H4 (cell line): ENCODE measurements at regions not wholly inside any gene's neighbourhood (a gene's known extent, or its start where the extent isn't known, plus 50 kb on each side); places are given as distances from the start of the nearest gene placed in this dataset.

Source experiments
- DNase-seq: peaks from one replicate; pipeline ENCODE4 v3.0.0-alpha.2; 2015; ENCODE audit warnings: low spot score

DNA sequence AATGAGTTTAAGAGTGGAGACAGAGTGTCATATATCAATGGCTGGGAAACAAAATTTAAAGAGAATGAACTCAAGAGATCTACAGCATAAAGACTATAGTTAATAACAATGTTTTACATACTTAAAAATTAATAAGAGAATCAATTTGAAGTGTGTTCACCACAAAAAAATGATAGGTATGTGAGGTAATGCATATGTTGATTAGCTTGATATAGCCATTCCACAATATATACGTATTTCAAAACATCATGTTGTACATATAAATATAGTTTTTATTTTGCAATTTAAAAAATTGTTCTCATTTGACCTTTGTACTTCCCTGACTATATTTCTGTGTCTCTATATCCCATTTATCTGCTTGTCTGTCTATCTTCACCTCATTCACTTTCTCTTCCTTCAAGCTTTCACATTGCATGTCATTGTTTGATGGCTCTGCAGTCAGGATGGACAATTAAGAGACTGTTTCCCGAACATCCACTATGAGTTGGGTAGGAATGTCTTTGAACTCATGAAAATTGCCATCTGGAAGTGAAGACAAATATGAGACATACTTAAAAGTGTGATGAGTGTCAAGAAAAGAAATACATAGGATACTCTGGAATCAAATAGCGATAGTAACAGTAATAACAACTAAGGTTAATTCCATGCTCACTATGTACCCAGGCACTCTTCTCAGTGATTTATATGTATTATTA is 359.9 kb upstream of the ACTBL2 start:
- no peak for DNase-seq

DNA sequence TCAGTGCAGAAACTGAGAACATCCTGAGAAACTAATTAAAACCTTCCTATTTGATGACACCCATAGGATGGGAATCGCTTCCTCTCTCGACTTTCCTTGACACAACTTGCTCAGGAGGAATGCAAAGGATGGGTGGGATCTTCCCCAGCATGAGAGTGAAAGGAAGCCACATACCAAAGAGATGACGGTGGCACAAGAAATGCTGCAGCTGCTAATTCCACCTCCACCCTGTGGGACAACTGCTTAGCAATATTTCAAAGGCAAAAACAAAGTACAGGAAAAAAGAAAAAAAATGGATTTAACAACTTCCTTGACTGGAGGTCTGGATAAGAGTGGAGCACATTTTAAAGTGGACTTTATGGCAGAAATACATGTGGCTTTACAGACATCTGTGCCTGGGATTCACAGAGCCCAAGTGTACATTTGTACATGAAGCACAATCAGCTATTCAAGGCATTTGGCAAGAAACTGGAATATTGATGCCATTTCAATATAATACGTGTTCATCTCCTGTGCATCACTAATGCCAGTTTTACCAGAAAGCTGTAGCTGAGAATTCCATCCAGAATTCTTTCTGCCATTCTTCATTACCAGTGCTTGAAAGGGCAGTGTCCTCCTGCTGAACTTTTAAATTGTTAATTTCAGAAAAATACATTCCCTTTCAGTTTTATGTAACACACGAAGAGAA is 359.2 kb upstream of the ACTBL2 start:
- peak; percentile 73 for DNase-seq

GRCh38 chr5:57839437-57840079 is 356.9 kb upstream of the ACTBL2 start:
- no peak for DNase-seq

GRCh38 chr5:57839025-57839424 is 356.4 kb upstream of the ACTBL2 start:
- no peak for DNase-seq

DNA sequence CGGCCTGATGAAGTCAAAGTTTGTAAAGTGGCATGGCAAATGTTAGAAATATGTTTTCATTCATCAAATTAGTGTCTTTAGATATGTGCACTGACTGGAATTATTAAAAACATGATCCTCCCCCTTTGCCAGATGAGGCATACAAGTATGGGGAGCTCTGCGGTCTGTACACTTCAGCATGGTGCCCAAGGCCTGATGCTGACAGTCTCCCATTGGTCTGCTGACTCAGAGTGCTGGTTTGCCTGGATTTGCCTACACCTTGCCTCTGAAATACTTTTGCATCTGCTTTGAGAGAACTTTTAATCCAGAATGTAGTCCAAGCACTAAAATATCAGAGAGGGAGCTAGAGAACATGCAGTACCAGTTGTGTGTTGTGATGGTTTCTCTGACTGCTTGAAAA is 354.3 kb upstream of the ACTBL2 start:
- no peak for DNase-seq

DNA sequence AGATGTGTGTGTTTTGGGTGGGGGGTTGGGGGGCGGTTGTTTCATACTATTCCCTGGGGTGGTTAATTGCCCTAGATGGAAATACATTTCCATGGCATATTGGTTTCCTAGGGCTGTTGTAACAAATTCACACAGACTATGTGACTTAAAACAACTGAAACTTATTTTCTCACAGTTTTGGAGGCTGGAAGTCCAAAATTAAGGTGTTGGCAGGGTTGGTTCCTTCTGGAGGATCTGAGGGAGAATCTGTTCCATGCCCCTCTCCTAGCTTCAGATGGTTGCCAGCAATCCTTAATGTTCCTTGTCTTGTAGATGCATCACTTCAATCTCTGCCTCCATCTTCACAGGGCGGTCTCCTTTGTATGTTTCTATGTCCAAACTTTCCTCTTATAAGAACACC is 353.7 kb upstream of the ACTBL2 start:
- DNase-seq: no peak

- no peak for DNase-seq
Observed at GRCh38 chr5:57834829-57835608, 352.4 kb upstream of the ACTBL2 start.

DNA sequence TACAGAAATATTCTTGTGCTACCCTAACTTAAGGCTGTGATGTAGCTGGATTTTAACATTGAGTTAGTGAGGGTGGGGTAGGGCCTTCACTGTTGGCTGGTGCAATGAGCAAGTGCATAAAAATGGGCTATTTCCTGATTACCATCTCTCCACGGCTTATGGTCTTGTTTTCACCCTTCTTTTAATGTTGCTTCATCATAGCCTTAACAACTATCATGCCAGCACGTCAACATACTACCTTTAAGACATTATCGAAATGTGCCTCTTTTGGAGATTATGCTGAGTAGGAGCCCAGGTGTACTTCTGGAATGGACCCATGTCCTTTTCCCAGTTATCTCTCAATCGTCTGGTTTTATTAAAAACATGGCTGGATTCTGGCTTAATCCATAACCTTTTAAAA is 350.9 kb upstream of the ACTBL2 start:
- DNase-seq: no peak

GRCh38 chr5:57832875-57833274 is 350.3 kb upstream of the ACTBL2 start:
- DNase-seq: peak; percentile 42

GRCh38 chr5:57831932-57832331 is 349.3 kb upstream of the ACTBL2 start:
- no peak for DNase-seq

GRCh38 chr5:57831090-57831489 is 348.5 kb upstream of the ACTBL2 start:
- DNase-seq: no peak

- DNase-seq: no peak
Observed at GRCh38 chr5:57828221-57828620, 345.6 kb upstream of the ACTBL2 start.

GRCh38 chr5:57825031-57825686 is 342.5 kb upstream of the ACTBL2 start:
- DNase-seq: peak; percentile 91

DNA sequence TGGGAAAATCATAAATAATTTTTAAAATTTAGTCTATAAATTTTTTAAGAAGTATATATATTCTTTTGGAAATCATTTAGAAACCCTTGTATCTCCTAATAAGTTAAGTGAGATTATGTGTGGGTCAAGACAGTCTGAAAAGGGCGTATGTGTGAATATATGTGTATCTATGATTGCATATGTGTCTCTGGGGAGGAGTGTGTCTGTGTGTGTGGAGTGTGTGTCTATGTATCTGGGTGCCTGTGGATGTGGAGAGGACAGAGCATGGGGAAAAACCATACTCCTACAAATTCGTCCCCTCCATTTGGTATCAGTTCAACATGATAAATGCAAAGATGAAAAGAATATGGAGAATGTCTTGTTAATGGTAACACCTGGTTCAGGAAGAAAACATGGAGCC is 342.0 kb upstream of the ACTBL2 start:
- no peak for DNase-seq

- no peak for DNase-seq
Observed at GRCh38 chr5:57824047-57824446, 341.4 kb upstream of the ACTBL2 start.

GRCh38 chr5:57822651-57823050 is 340.0 kb upstream of the ACTBL2 start:
- DNase-seq: no peak

DNA sequence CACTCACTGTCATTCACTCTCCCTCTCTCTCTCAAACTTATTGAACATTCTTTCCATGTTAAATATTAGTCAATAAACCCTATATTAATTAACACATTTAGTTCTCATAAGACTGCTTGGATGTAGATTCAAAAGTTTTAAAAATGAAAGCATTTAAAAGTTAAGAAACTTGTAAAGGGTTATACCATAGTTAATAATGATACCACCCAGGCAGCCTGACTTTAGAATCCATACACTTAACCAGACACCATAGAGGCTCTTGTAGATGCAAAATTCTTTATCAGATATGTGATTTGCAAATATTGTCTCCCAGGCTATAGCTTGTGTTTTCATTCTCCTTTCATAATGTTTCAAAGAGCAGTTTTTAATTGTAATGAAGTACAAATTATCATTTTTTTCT is 335.8 kb upstream of the ACTBL2 start:
- DNase-seq: no peak

DNA sequence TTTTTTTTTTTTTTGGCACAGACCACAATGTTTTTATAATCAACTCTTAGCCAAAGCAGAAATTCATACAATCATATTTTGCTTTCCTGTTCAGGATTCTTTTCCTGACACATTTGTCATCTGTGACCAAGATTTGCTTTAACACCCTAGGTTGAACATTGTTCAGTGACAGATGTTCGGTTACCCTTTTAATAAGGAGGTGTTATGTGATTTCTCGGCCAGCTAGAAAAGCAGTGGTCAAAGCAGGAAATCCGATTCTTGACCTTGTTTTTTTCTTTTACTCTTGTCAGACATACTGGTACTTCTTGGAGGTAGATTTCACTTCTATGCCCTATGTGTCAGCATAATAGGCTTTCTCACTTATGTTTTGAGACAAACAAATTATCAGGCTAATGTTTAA is 335.3 kb upstream of the ACTBL2 start:
- no peak for DNase-seq

- DNase-seq: no peak
Observed at GRCh38 chr5:57817001-57817453, 334.4 kb upstream of the ACTBL2 start.

GRCh38 chr5:57816108-57816507 is 333.5 kb upstream of the ACTBL2 start:
- peak; percentile 69 for DNase-seq

DNA sequence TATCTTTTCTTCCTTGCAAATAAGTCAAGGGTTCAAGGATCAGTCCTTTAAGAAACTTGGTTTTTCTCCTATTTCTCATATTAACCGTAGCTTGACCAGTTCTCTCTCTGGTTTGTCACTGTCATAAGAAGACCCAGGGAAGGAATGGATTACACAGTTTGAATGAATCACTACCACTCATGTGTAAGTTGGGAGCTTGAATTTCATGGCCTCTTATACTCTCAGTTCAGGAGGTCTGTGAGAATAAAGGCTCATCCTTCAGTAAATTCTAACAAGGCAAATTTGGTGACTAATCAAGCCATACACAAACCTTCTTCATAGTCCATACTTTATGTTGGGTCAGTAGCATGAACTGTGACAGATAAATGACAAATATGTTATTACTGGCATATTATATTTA is 323.1 kb upstream of the ACTBL2 start:
- DNase-seq: no peak

GRCh38 chr5:57805170-57805569 is 322.6 kb upstream of the ACTBL2 start:
- DNase-seq: no peak
